K562 (cell line): ENCODE measurements at regions not wholly inside any gene's neighbourhood (a gene's known extent, or its start where the extent isn't known, plus 50 kb on each side); places are given as distances from the start of the nearest gene placed in this dataset.

Source experiments
- ATAC-seq: fragments of 200-7000 bp; cut with Tn5 transposase; 3 replicates; pipeline ENCODE4 v1.9.1; 2020; ENCODE audit warnings: moderate library complexity
- BruUV-seq: library from RNA; stranded (reverse); fragments of 400-500 nt; replicated peaks from 2 replicates; lab custom pipeline; 2021; lab: Mats Ljungman, UMichigan
- CTCF ChIA-PET: fragments of 300-600 bp; formaldehyde crosslinking; extraction: SDS; loops from one replicate; lab custom pipeline; 2021; ENCODE audit warnings: low intra/inter-chr PET ratio; lab: Yijun Ruan, JAX
- POLR2A ChIA-PET: fragments of 300-600, 350-650 bp; sonication (Branson Sonifier 250); formaldehyde crosslinking; extraction: SDS; loops from one replicate; lab custom pipeline; 2021; ENCODE audit warnings: antibody characterized with exemption, inconsistent platforms; lab: Yijun Ruan, JAX
- DNase-seq, 4 experiments: peaks; one replicate each; pipeline versions ENCODE4 v3.0.0 to v3.0.0-alpha.2; 2011 to 2018; ENCODE audit warnings: low spot score in 3 of 4, mixed read lengths in 3 of 4; ENCODE audit errors: extremely low read depth in 1 of 4
- FAIRE-seq: peaks from 2 replicates; lab custom pipeline; 2011; peaks lifted over from hg19 to GRCh38; lab: Jason Lieb, UNC
- H2AFZ ChIP-seq: 2 replicates; pipeline ENCODE4 v1.6.0; 2011; ENCODE audit warnings: low read depth, low read length, control low read depth, inconsistent platforms
- H3K27ac ChIP-seq: fragments of 200-600 bp; 3 replicates; pipeline ENCODE4 v1.8.0; 2011; ENCODE audit warnings: low read depth, mild to moderate bottlenecking, control low read depth, inconsistent platforms, low read length, moderate library complexity, mixed read lengths; ENCODE audit errors: extremely low read depth
- H3K27me3 ChIP-seq, 2 experiments: fragments of 300-600 bp in 1 of 2; 2 replicates in 1 of 2; 3 replicates in 1 of 2; pipeline versions ENCODE4 v1.6.0 to v1.8.0; 2011; ENCODE audit warnings: inconsistent platforms in 2 of 2, low read length in 2 of 2, mild to moderate bottlenecking in 1 of 2, mixed read lengths in 1 of 2, moderate library complexity in 1 of 2; ENCODE audit not compliant: control insufficient read depth in 2 of 2, insufficient read depth in 2 of 2
- H3K36me3 ChIP-seq: fragments of 300-600 bp; 3 replicates; pipeline ENCODE4 v1.8.0; 2011; ENCODE audit warnings: mild to moderate bottlenecking, low read length, inconsistent platforms; ENCODE audit not compliant: control insufficient read depth, insufficient read depth
- H3K4me1 ChIP-seq, 2 experiments: fragments of 200-600 bp in 1 of 2; replicated peaks in 1 of 2; 2 replicates in 1 of 2; 3 replicates in 1 of 2; pipeline versions ENCODE4 v1.5.1 to v1.8.0; 2011; ENCODE audit warnings: inconsistent platforms in 2 of 2, low read length in 2 of 2, mild to moderate bottlenecking in 1 of 2, mixed read lengths in 1 of 2, moderate library complexity in 1 of 2; ENCODE audit not compliant: control insufficient read depth in 2 of 2, insufficient read depth in 2 of 2
- H3K4me2 ChIP-seq: 2 replicates; pipeline ENCODE4 v1.6.1; 2011; ENCODE audit warnings: low read length, control low read depth, inconsistent platforms, mixed read lengths; ENCODE audit not compliant: insufficient read depth
- H3K4me3 ChIP-seq: fragments of 200-600 bp; sonication (generic), shearing (Covaris generic); 2 replicates; pipeline ENCODE4 v1.5.1; 2016; ENCODE audit warnings: control low read depth, inconsistent platforms
- H3K79me2 ChIP-seq: fragments of 200-600 bp; 3 replicates; pipeline ENCODE4 v1.8.0; 2011; ENCODE audit warnings: low read length, inconsistent platforms; ENCODE audit not compliant: control insufficient read depth, insufficient read depth
- H3K9ac ChIP-seq, 2 experiments: 2 replicates each; pipeline versions ENCODE4 v1.6.0 to v1.6.1; 2011; ENCODE audit warnings: low read depth in 2 of 2, low read length in 2 of 2, control low read depth in 1 of 2, inconsistent platforms in 1 of 2, mild to moderate bottlenecking in 1 of 2, mixed read lengths in 1 of 2; ENCODE audit not compliant: insufficient read depth in 1 of 2
- H3K9me1 ChIP-seq: one replicate; pipeline ENCODE4 v1.6.0; 2011; ENCODE audit warnings: inconsistent platforms, mild to moderate bottlenecking, low read length, moderate library complexity; ENCODE audit not compliant: control insufficient read depth, insufficient read depth
- H3K9me3 ChIP-seq: replicated peaks from 2 replicates; pipeline ENCODE4 v1.5.1; 2011; ENCODE audit warnings: low read depth, low read length, inconsistent platforms; ENCODE audit not compliant: control insufficient read depth, insufficient read depth
- H4K20me1 ChIP-seq: replicated peaks from 2 replicates; pipeline ENCODE4 v1.6.1; 2011; ENCODE audit warnings: low read length, inconsistent platforms, mixed read lengths; ENCODE audit not compliant: control insufficient read depth, insufficient read depth
- ARID1B ChIP-seq: fragments of 450-650 bp; IDR thresholded peaks from 2 replicates; pipeline ENCODE4 v1.6.1; 2016; ENCODE audit warnings: antibody characterized with exemption, mild to moderate bottlenecking, inconsistent platforms
- CEBPG ChIP-seq, 3 experiments: fragments of 200-800 bp in 1 of 3; sonication (Bioruptor generic) in 1 of 3; sonication (generic) in 1 of 3; formaldehyde crosslinking in 1 of 3; IDR thresholded peaks in 2 of 3; conservative IDR thresholded peaks in 1 of 3; 2 replicates each; pipeline versions ENCODE4 v1.6.1 to v1.8.0; 2016 to 2022; ENCODE audit warnings: missing compliant biosample characterization in 2 of 3, missing genetic modification characterization in 2 of 3, mild to moderate bottlenecking in 1 of 3, missing genetic modification reagents in 1 of 3
- EGR1 ChIP-seq: fragments of 450-650 bp; conservative IDR thresholded peaks from 2 replicates; pipeline ENCODE4 v1.6.1; 2017; ENCODE audit warnings: mild to moderate bottlenecking
- EP400 ChIP-seq: fragments of 450-650 bp; IDR thresholded peaks from 2 replicates; pipeline ENCODE4 v1.6.1; 2017; ENCODE audit warnings: antibody characterized with exemption, mild to moderate bottlenecking, moderate library complexity
- GABPB1 ChIP-seq: sonication (generic); formaldehyde crosslinking; IDR thresholded peaks from 2 replicates; pipeline ENCODE4 v1.8.0; 2022; ENCODE audit warnings: mild to moderate bottlenecking, missing genetic modification reagents
- HNRNPLL ChIP-seq: fragments of 200-400 bp; formaldehyde crosslinking; IDR thresholded peaks from 2 replicates; pipeline ENCODE4 v1.6.1; 2017; ENCODE audit warnings: low read length, low read depth, mild to moderate bottlenecking; ENCODE audit not compliant: poor library complexity, severe bottlenecking
- KLF10 ChIP-seq: fragments of 250-450 bp; sonication (Bioruptor Pico); IDR thresholded peaks from 2 replicates; pipeline ENCODE4 v1.6.1; 2021; ENCODE audit warnings: matching md5 sums
- KLF13 ChIP-seq: fragments of 450-650 bp; IDR thresholded peaks from 2 replicates; pipeline ENCODE4 v1.6.1; 2016; ENCODE audit warnings: missing genetic modification characterization, low read depth, mild to moderate bottlenecking, missing compliant biosample characterization, moderate library complexity, borderline replicate concordance
- NFIX ChIP-seq: fragments of 250-450 bp; sonication (Bioruptor Pico); IDR thresholded peaks from 2 replicates; pipeline ENCODE4 v1.4.0; 2020; ENCODE audit warnings: low read depth, mild to moderate bottlenecking, moderate library complexity
- POLR2H ChIP-seq: IDR thresholded peaks from 2 replicates; pipeline ENCODE4 v1.6.1; 2016; ENCODE audit warnings: missing genetic modification characterization, low read depth, mild to moderate bottlenecking, control low read depth, missing compliant biosample characterization, moderate library complexity
- RBFOX2 ChIP-seq: fragments of 200-400 bp; formaldehyde crosslinking; IDR thresholded peaks from 2 replicates; pipeline ENCODE4 v1.6.1; 2017; ENCODE audit warnings: low read depth, mild to moderate bottlenecking, low read length, moderate library complexity
- TARDBP ChIP-seq: fragments of 450-650 bp; IDR thresholded peaks from 2 replicates; pipeline ENCODE4 v1.6.1; 2016
- ZBTB1 ChIP-seq: sonication (generic); formaldehyde crosslinking; IDR thresholded peaks from 2 replicates; pipeline ENCODE4 v1.8.1; 2023; ENCODE audit warnings: missing genetic modification reagents, low read depth, mild to moderate bottlenecking, borderline replicate concordance
- ZNF12 ChIP-seq: sonication (generic); formaldehyde crosslinking; IDR thresholded peaks from 2 replicates; pipeline ENCODE4 v1.4.0; 2020; ENCODE audit warnings: mild to moderate bottlenecking, missing genetic modification reagents
- ZZZ3 ChIP-seq: fragments of 450-650 bp; IDR thresholded peaks from 2 replicates; pipeline ENCODE4 v1.6.1; 2016; ENCODE audit warnings: antibody characterized with exemption, mild to moderate bottlenecking, moderate library complexity
- WGBS: fragments of 100-300 bp; shearing (Covaris generic); methylation state at CpG from one replicate; pipeline ENCODE4 v1.1.6; 2016; ENCODE audit warnings: low coverage, mixed read lengths; ENCODE audit not compliant: insufficient coverage; ENCODE audit errors: missing lambda C conversion rate; 5-methylcytosine and 5-hydroxymethylcytosine counted together
- in situ Hi-C: fragments of 300-500 bp; cut with MboI; formaldehyde crosslinking; loops from 4 replicates; pipeline ENCODE4 v1.15.0; 2018; ENCODE audit warnings: inconsistent platforms, mixed read lengths
- intact Hi-C: fragments of 100-400 bp; cut with micrococcal nuclease; formaldehyde crosslinking; loops from 2 replicates; pipeline ENCODE4 v1.14.2; 2022
- TF ChIP-seq, protein P1 (sequence below): fragments of 150-350 bp; IDR thresholded peaks from 2 replicates; pipeline ENCODE4 v1.6.1; 2014; ENCODE audit warnings: low read depth, mild to moderate bottlenecking, low read length, borderline replicate concordance

DNA sequence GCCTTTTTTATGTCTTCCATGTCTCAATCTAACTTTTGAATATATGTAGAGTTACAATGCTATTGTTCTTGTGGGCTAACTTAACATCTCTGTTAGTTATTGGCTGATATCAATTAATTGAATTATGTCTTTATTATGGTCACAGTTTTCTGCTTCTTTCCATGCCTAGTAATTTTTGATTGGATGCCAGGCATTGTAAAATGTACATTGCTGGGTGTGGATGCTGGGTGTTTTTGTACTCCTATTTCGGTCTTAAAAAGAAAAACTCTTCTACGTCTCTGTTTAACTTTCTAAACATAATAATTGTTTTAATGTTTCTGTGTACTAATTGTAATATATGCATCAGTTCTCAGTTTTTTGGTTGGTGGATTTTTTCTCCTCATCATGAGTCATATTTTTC, 296.1 kb upstream of the PRICKLE1 start:
- H3K36me3 ChIP-seq = no peaks in the 10 kb centered on the region
- ChIA-PET POLR2A (no interaction called here), CTCF (no interaction called here)
- H3K4me2 ChIP-seq = no peak overlapping the region
- no peak overlapping the region for H3K27ac ChIP-seq
- H3K4me3 ChIP-seq = no peak overlapping the region
- no peaks in the 10 kb centered on the region; the same call in 1 of the 2 replicates for H3K9me3 ChIP-seq
- in situ Hi-C loops (no loop called here), intact Hi-C loops (no loop called here)
- TF ChIP-seq EGR1 (no peak), EP400 (no peak), ZNF12 (no peak), ZBTB1 (CRISPR knock-in tag) (no peak), TARDBP (no peak), HNRNPLL (no peak), POLR2H (tag) (no peak), NFIX (CRISPR knock-in tag) (no peak), RBFOX2 (no peak), KLF13 (tag) (no peak), KLF10 (CRISPR knock-in tag) (no peak), ZZZ3 (no peak), ARID1B (no peak), GABPB1 (no peak), CEBPG (CRISPR knock-in tag; IDR thresholded peaks at IDR 0.05) (no peak), CEBPG (tag; conservative IDR thresholded peaks at IDR 0.05 in 1 of 2, IDR thresholded peaks at IDR 0.05 in 1 of 2) (no peak)
- TF ChIP-seq, protein P1, sequence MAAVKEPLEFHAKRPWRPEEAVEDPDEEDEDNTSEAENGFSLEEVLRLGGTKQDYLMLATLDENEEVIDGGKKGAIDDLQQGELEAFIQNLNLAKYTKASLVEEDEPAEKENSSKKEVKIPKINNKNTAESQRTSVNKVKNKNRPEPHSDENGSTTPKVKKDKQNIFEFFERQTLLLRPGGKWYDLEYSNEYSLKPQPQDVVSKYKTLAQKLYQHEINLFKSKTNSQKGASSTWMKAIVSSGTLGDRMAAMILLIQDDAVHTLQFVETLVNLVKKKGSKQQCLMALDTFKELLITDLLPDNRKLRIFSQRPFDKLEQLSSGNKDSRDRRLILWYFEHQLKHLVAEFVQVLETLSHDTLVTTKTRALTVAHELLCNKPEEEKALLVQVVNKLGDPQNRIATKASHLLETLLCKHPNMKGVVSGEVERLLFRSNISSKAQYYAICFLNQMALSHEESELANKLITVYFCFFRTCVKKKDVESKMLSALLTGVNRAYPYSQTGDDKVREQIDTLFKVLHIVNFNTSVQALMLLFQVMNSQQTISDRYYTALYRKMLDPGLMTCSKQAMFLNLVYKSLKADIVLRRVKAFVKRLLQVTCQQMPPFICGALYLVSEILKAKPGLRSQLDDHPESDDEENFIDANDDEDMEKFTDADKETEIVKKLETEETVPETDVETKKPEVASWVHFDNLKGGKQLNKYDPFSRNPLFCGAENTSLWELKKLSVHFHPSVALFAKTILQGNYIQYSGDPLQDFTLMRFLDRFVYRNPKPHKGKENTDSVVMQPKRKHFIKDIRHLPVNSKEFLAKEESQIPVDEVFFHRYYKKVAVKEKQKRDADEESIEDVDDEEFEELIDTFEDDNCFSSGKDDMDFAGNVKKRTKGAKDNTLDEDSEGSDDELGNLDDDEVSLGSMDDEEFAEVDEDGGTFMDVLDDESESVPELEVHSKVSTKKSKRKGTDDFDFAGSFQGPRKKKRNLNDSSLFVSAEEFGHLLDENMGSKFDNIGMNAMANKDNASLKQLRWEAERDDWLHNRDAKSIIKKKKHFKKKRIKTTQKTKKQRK = no peak
- H3K27me3 ChIP-seq = no peaks in the 10 kb centered on the region
- no peaks in the 10 kb centered on the region for H3K79me2 ChIP-seq
- no peaks in the 10 kb centered on the region for H3K9me1 ChIP-seq
- no TSS peak for BruUV-seq
- no peaks in the 10 kb centered on the region for H3K4me1 ChIP-seq
- no peak for ATAC-seq
- DNase-seq = no peak
- no peaks in the 10 kb centered on the region for H4K20me1 ChIP-seq
- no peak for FAIRE-seq
- H2AFZ ChIP-seq = no peak overlapping the region
- H3K9ac ChIP-seq = no peak overlapping the region
- WGBS = 16% methylated on average over 2 of the region's 2 CpGs
